GM12878 (cell line): ENCODE measurements at regions not wholly inside any gene's neighbourhood (a gene's known extent, or its start where the extent isn't known, plus 50 kb on each side); places are given as distances from the start of the nearest gene placed in this dataset.

Experiments
- JUND ChIP-seq: IDR thresholded peaks from 2 replicates; pipeline ENCODE4 v1.6.1; 2012; ENCODE audit warnings: low read depth, mild to moderate bottlenecking, low read length, improper control_type of control experiment, moderate library complexity
- NRF1 ChIP-seq: conservative IDR thresholded peaks from 2 replicates; pipeline ENCODE4 v1.6.1; 2011; ENCODE audit warnings: mild to moderate bottlenecking, low read depth, low read length, improper control_type of control experiment
- TF ChIP-seq, protein P1 (sequence below): IDR thresholded peaks from 2 replicates; pipeline ENCODE4 v1.6.1; 2011; ENCODE audit warnings: low read depth, low read length, improper control_type of control experiment, borderline replicate concordance
- TF ChIP-seq, protein P2 (sequence below), 3 experiments: IDR thresholded peaks in 2 of 3; conservative IDR thresholded peaks in 1 of 3; 2 replicates each; pipeline ENCODE4 v1.5.1; 2011; ENCODE audit warnings: low read depth in 3 of 3, low read length in 3 of 3, mild to moderate bottlenecking in 3 of 3, control low read depth in 2 of 3, moderate library complexity in 2 of 3, inconsistent platforms in 1 of 3, mixed read lengths in 1 of 3; ENCODE audit not compliant: control insufficient read depth in 2 of 3, insufficient read depth in 1 of 3; ENCODE audit errors: extremely low read depth in 1 of 3

DNA sequence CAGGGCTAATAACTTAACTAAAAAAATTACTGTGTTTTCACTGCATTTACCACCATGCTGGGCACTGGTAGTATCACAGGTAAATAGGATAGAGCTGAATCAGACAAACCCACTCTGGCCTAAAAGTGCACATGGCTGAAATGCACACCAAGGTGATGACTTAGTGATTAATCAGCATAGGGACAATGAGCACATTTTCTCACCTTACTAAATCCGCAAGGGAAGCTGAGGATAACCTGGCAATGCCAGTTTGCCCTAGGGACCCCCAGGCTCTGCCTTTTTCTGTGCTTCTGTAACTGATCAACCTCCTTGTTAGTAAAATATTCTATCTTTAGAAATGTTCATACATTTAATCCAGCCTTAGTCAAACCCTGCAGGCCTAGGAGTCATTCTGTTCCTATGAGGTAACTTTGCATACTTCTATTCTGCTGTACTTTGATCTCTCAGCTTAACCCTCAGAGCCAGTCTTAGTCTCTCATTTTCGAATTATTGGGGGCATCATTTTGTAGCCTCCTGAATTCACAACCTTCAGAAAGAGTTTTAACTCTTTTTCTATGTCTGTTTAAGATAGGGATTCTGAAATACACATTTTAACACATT is 562.9 kb upstream of the KCNMB2 start:
- TF ChIP-seq NRF1, result no peak
- TF ChIP-seq, protein P1, sequence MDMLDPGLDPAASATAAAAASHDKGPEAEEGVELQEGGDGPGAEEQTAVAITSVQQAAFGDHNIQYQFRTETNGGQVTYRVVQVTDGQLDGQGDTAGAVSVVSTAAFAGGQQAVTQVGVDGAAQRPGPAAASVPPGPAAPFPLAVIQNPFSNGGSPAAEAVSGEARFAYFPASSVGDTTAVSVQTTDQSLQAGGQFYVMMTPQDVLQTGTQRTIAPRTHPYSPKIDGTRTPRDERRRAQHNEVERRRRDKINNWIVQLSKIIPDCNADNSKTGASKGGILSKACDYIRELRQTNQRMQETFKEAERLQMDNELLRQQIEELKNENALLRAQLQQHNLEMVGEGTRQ, result no peak
- TF ChIP-seq JUND, result no peak
- TF ChIP-seq, protein P2, sequence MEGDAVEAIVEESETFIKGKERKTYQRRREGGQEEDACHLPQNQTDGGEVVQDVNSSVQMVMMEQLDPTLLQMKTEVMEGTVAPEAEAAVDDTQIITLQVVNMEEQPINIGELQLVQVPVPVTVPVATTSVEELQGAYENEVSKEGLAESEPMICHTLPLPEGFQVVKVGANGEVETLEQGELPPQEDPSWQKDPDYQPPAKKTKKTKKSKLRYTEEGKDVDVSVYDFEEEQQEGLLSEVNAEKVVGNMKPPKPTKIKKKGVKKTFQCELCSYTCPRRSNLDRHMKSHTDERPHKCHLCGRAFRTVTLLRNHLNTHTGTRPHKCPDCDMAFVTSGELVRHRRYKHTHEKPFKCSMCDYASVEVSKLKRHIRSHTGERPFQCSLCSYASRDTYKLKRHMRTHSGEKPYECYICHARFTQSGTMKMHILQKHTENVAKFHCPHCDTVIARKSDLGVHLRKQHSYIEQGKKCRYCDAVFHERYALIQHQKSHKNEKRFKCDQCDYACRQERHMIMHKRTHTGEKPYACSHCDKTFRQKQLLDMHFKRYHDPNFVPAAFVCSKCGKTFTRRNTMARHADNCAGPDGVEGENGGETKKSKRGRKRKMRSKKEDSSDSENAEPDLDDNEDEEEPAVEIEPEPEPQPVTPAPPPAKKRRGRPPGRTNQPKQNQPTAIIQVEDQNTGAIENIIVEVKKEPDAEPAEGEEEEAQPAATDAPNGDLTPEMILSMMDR (IDR thresholded peaks at IDR 0.05 in 2 of 3, conservative IDR thresholded peaks at IDR 0.05 in 1 of 3; ENCODE audit: control insufficient read depth in 2 of 3, extremely low read depth in 1 of 3, insufficient read depth in 1 of 3, low read depth in 3 of 3, low read length in 3 of 3), result no peak
